Dendritic cell treated with granulocyte-macrophage colony-stimulating factor and Interleukin-4, amounts not matched to agents 40 ng/mL and 50 ng/mL, for 4 days (primary cell): ENCODE measurements at regions not wholly inside any gene's neighbourhood (a gene's known extent, or its start where the extent isn't known, plus 50 kb on each side); places are given as distances from the start of the nearest gene placed in this dataset.
"Not testable (repeated sequence)": the region's sequence is repeated elsewhere in the genome, so short reads cannot be mapped to it uniquely, and the experiment has no call there.

ENCODE experiments used
- H3K27ac Mint-ChIP-seq: one replicate; pipeline ENCODE4 v1.8.0; 2022; ENCODE audit warnings: mild to moderate bottlenecking, mixed read lengths
- H3K27me3 Mint-ChIP-seq: one replicate; pipeline ENCODE4 v1.8.0; 2022; ENCODE audit warnings: mild to moderate bottlenecking, mixed read lengths
- H3K36me3 Mint-ChIP-seq: one replicate; pipeline ENCODE4 v1.8.0; 2022; ENCODE audit warnings: low read depth, mixed read lengths
- H3K4me1 Mint-ChIP-seq: one replicate; pipeline ENCODE4 v1.8.0; 2022; ENCODE audit warnings: low read depth, mixed read lengths
- H3K4me3 Mint-ChIP-seq: one replicate; pipeline ENCODE4 v1.8.0; 2022; ENCODE audit warnings: mild to moderate bottlenecking, moderate library complexity, mixed read lengths
- H3K9me3 Mint-ChIP-seq: one replicate; pipeline ENCODE4 v1.8.0; 2022; ENCODE audit warnings: mixed read lengths
- intact Hi-C: fragments of 100-400 bp; cut with micrococcal nuclease; formaldehyde crosslinking; loops from one replicate; pipeline ENCODE4 v1.15.0; 2022

- Mint-ChIP-seq H3K4me1 (peaks cover 19% of the 10 kb centered on the region), H3K9me3 (no peaks in the 10 kb centered on the region), H3K4me3 (no peak overlapping the region), H3K36me3 (no peaks in the 10 kb centered on the region), H3K27me3 (peaks cover 53% of the 10 kb centered on the region), H3K27ac (no peak overlapping the region)
- intact Hi-C loops, result no loop called here
Measured at GRCh38 chr6:28658475-28659249, 133.0 kb downstream of the GPX5 start.

DNA sequence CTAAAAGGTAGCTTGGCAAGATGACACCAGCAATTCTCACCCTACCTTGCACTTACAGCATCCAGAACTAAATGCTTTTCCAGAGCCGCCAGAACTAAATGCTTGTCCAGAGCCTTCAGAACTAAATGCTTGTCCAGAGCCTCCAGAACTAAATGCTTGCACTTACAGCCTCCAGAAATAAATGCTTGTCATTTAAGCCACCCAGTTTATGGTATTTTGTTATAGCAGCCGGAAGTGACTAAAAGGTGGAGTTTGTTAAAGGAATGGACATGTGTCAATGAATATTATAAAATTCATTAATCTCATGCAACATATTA is 133.5 kb downstream of the GPX5 start:
- Mint-ChIP-seq H3K27me3 (peaks cover 53% of the 10 kb centered on the region), H3K36me3 (no peaks in the 10 kb centered on the region), H3K27ac (no peak overlapping the region), H3K4me1 (peaks cover 19% of the 10 kb centered on the region), H3K4me3 (no peak overlapping the region), H3K9me3 (no peaks in the 10 kb centered on the region)
- intact Hi-C loops, result no loop called here

GRCh38 chr6:28661097-28661713 is 135.5 kb downstream of the GPX5 start:
- Mint-ChIP-seq H3K9me3 (no peaks in the 10 kb centered on the region), H3K36me3 (no peaks in the 10 kb centered on the region), H3K27me3 (peaks cover 51% of the 10 kb centered on the region), H3K4me3 (no peak overlapping the region), H3K27ac (no peak overlapping the region), H3K4me1 (peaks cover 19% of the 10 kb centered on the region)
- intact Hi-C loops, result no loop called here

DNA sequence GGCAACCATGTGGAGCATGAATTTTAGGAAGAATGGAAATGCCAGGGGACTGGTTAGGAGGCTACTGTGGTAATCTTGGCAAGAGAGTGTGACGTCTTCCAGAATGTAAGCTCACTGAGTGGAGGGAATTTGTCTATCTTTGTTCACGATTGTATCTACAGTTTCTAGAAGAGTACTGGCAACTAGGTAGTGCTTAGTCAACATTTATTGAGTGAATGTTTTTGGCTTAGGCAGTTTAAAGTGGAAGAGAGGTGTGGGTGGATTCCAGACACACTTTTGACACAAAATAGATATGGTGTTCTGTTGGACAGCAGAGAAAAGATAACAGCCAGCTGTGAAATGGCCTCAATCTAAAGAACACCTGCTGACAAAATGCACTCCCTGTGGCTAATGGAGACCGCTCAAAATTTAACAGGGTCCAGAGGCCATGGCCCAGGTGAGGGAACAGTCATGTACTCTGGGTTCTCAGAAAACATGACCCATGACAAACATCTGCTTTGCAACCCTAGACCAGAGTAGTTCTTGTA is 139.3 kb downstream of the GPX5 start:
- H3K27ac Mint-ChIP-seq, result no peak overlapping the region
- no peaks in the 10 kb centered on the region for H3K4me1 Mint-ChIP-seq
- H3K36me3 Mint-ChIP-seq, result no peaks in the 10 kb centered on the region
- H3K9me3 Mint-ChIP-seq, result no peaks in the 10 kb centered on the region
- H3K4me3 Mint-ChIP-seq, result no peak overlapping the region
- intact Hi-C loops, result no loop called here
- peaks cover 18% of the 10 kb centered on the region for H3K27me3 Mint-ChIP-seq

DNA sequence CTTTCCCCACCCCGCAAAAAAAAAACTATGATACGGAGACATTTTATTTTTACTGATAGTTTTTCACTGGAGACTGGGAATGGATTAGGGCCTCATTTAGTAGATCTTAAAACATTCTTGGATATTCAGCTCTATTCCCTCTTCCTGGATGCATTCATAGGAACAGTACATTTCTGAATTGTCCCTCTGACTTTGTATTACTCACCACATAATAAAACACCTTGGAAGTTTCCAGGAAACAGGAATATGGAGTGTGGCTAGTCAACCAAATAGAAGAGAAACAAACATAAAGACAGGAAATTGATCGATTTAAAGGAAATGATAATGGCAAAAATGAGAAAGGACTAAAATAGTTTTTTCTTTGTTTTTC is 147.7 kb downstream of the GPX5 start:
- Mint-ChIP-seq H3K4me3 (no peak overlapping the region), H3K4me1 (no peaks in the 10 kb centered on the region), H3K27me3 (peaks cover 49% of the 10 kb centered on the region), H3K27ac (no peak overlapping the region), H3K36me3 (no peaks in the 10 kb centered on the region), H3K9me3 (no peaks in the 10 kb centered on the region)
- intact Hi-C loops, result no loop called here

GRCh38 chr6:28673787-28674671 is 148.3 kb downstream of the GPX5 start:
- H3K4me1 Mint-ChIP-seq, result no peaks in the 10 kb centered on the region
- no peak overlapping the region for H3K27ac Mint-ChIP-seq
- H3K9me3 Mint-ChIP-seq, result no peaks in the 10 kb centered on the region
- intact Hi-C loops, result no loop called here
- H3K4me3 Mint-ChIP-seq, result no peak overlapping the region
- peaks cover 48% of the 10 kb centered on the region for H3K27me3 Mint-ChIP-seq
- no peaks in the 10 kb centered on the region for H3K36me3 Mint-ChIP-seq

DNA sequence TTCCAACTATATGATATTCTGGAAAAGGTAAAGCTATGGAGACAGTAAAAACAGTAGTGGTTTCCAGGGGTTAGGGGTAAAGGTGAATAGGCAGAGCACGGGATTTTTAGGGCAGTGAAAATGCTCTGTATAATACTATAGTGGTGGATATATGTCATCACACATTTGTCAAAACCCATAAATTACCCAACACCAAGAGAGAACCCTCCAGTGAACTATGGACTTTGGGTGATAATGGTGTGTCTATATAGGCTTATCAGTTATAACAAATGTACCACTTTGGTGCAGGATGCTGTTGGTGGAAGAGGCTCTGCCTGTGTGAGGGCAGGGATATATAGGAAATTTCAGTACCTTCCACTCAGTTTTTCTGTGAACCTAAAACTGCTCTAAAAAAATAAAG is 149.9 kb downstream of the GPX5 start:
- H3K4me1 Mint-ChIP-seq, result no peaks in the 10 kb centered on the region
- H3K27ac Mint-ChIP-seq, result no peak overlapping the region
- peaks cover 48% of the 10 kb centered on the region for H3K27me3 Mint-ChIP-seq
- H3K4me3 Mint-ChIP-seq, result no peak overlapping the region
- no peaks in the 10 kb centered on the region for H3K36me3 Mint-ChIP-seq
- H3K9me3 Mint-ChIP-seq, result no peaks in the 10 kb centered on the region
- intact Hi-C loops, result no loop called here

GRCh38 chr6:28682542-28682941 is 156.9 kb downstream of the GPX5 start:
- intact Hi-C loops, result no loop called here
- no peaks in the 10 kb centered on the region for H3K36me3 Mint-ChIP-seq
- H3K4me1 Mint-ChIP-seq, result no peaks in the 10 kb centered on the region
- H3K27me3 Mint-ChIP-seq, result peaks cover 52% of the 10 kb centered on the region
- H3K4me3 Mint-ChIP-seq, result no peak overlapping the region
- no peak overlapping the region for H3K27ac Mint-ChIP-seq
- H3K9me3 Mint-ChIP-seq, result no peaks in the 10 kb centered on the region

DNA sequence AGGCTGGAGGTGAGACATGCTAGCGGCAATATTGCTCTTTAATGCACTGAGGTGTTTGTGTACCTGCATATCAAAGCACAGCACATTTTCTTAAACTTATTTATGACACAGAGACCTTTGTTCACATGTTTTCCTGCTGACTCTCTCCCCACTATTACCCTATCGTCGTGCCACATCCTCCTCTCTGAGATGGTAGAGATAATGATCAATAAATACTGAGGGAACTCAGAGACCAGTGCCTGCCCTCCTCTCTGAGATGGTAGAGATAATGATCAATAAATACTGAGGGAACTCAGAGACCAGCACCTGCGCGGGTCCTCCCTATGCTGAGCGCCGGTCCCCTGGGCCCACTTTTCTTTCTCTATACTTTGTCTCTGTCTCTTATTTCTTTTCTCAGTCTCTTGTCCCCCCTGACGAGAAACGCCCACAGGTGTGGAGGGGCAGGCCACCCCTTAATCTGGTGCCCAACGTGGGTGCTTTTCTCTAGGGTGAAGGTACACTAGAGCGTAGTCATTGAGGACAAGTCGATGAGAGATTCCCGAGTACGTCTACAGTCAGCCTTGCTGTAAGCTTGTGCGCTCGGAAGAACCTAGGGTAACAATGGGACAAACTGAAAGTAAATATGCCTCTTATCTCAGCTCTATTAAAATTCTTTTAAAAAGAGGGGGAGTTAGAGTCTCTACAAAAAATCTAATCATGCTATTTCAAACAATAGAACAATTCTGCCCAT is 157.4 kb downstream of the GPX5 start:
- H3K4me1 Mint-ChIP-seq, intact Hi-C loops: not testable (repeated sequence)

GRCh38 chr6:28683945-28684538 is 158.4 kb downstream of the GPX5 start:
- H3K36me3 Mint-ChIP-seq, result no peaks in the 10 kb centered on the region
- no peak overlapping the region for H3K4me3 Mint-ChIP-seq
- H3K4me1 Mint-ChIP-seq, result no peaks in the 10 kb centered on the region
- H3K27me3 Mint-ChIP-seq, result peaks cover 61% of the 10 kb centered on the region
- H3K9me3 Mint-ChIP-seq, result no peaks in the 10 kb centered on the region
- intact Hi-C loops, result no loop called here
- no peak overlapping the region for H3K27ac Mint-ChIP-seq

More for the DNA sequence above, 157.4 kb downstream of the GPX5 start:
- H3K27me3 Mint-ChIP-seq, result peaks cover 58% of the 10 kb centered on the region
- H3K9me3 Mint-ChIP-seq, H3K27ac Mint-ChIP-seq, H3K36me3 Mint-ChIP-seq, H3K4me3 Mint-ChIP-seq: not testable (repeated sequence)

- H3K27ac Mint-ChIP-seq, H3K36me3 Mint-ChIP-seq, H3K4me1 Mint-ChIP-seq, H3K4me3 Mint-ChIP-seq, H3K9me3 Mint-ChIP-seq: not testable (repeated sequence)
- intact Hi-C loops, result loop anchor here (1.0 to 2.0 kb wide), 3 partner anchors 151 to 905 kb away; no protein-coding TSS in a partner anchor
- peaks cover 61% of the 10 kb centered on the region for H3K27me3 Mint-ChIP-seq
Measured at GRCh38 chr6:28685960-28686359, 160.3 kb downstream of the GPX5 start.

GRCh38 chr6:28686446-28687027 is 160.9 kb downstream of the GPX5 start:
- intact Hi-C loops, result loop anchor here (1.0 to 2.0 kb wide), 3 partner anchors 151 to 904 kb away; no protein-coding TSS in a partner anchor
- peaks cover 65% of the 10 kb centered on the region for H3K27me3 Mint-ChIP-seq
- not testable (repeated sequence) for H3K9me3 Mint-ChIP-seq

More at GRCh38 chr6:28686446-28687027, 160.9 kb downstream of the GPX5 start:
- not testable (repeated sequence) for H3K27ac Mint-ChIP-seq, H3K36me3 Mint-ChIP-seq, H3K4me1 Mint-ChIP-seq, H3K4me3 Mint-ChIP-seq
